Liver (tissue), 8 donors: ENCODE measurements at regions not wholly inside any gene's neighbourhood (a gene's known extent, or its start where the extent isn't known, plus 50 kb on each side); places are given as distances from the start of the nearest gene placed in this dataset.

Experiments
- DNase-seq: peaks from one replicate; pipeline ENCODE4 v3.0.0-alpha.2; 2017; ENCODE audit warnings: low spot score
- H3K27ac ChIP-seq, 2 donors: one replicate each; pipeline ENCODE4 v1.7.0; 2013; ENCODE audit warnings: inconsistent platforms in 2 of 2, low read length in 2 of 2, control low read depth in 1 of 2, low read depth in 1 of 2, mild to moderate bottlenecking in 1 of 2
- H3K27me3 ChIP-seq, 4 donors: one replicate each; pipeline versions ENCODE4 v1.6.1 to v1.7.0; 2013; ENCODE audit warnings: low read length in 3 of 4, inconsistent platforms in 1 of 4, mild to moderate bottlenecking in 1 of 4, moderate library complexity in 1 of 4; ENCODE audit not compliant: control insufficient read depth in 4 of 4, insufficient read depth in 4 of 4
- H3K36me3 ChIP-seq, 4 donors: one replicate each; pipeline versions ENCODE4 v1.6.1 to v1.7.0; 2013; ENCODE audit warnings: low read length in 3 of 4, mild to moderate bottlenecking in 3 of 4, low read depth in 1 of 4, moderate library complexity in 1 of 4; ENCODE audit not compliant: control insufficient read depth in 4 of 4, insufficient read depth in 3 of 4
- H3K4me1 ChIP-seq, 4 donors: one replicate each; pipeline versions ENCODE4 v1.6.1 to v1.7.0; 2013; ENCODE audit warnings: low read length in 3 of 4, mild to moderate bottlenecking in 3 of 4, moderate library complexity in 1 of 4; ENCODE audit not compliant: control insufficient read depth in 4 of 4, insufficient read depth in 4 of 4
- H3K4me3 ChIP-seq, 3 donors: one replicate each; pipeline versions ENCODE4 v1.6.1 to v1.7.0; 2013; ENCODE audit warnings: low read length in 3 of 3, control low read depth in 1 of 3, low read depth in 1 of 3, mild to moderate bottlenecking in 1 of 3
- H3K9ac ChIP-seq, 2 donors: one replicate each; pipeline ENCODE4 v1.7.0; 2013; ENCODE audit warnings: low read length in 2 of 2, mild to moderate bottlenecking in 2 of 2, moderate library complexity in 2 of 2, control low read depth in 1 of 2, low read depth in 1 of 2
- H3K9me3 ChIP-seq, 4 donors: one replicate each; pipeline versions ENCODE4 v1.6.1 to v1.7.0; 2013; ENCODE audit warnings: low read length in 3 of 4; ENCODE audit not compliant: control insufficient read depth in 4 of 4
- CTCF ChIP-seq: fragments of 150-350 bp; IDR thresholded peaks from 2 replicates; pipeline ENCODE4 v1.5.1; 2017; ENCODE audit warnings: improper control_type of control experiment, low read depth, low read length; ENCODE audit not compliant: missing input control
- FOXA2 ChIP-seq: IDR thresholded peaks from 2 replicates; pipeline ENCODE4 v1.6.1; 2016; ENCODE audit warnings: antibody characterized with exemption
- HNF4A ChIP-seq, 2 donors: conservative IDR thresholded peaks; 2 replicates each; pipeline ENCODE4 v1.6.1; 2016; ENCODE audit warnings: antibody characterized with exemption in 2 of 2, mild to moderate bottlenecking in 2 of 2
- HNF4G ChIP-seq: IDR thresholded peaks from 2 replicates; pipeline ENCODE4 v1.6.1; 2016; ENCODE audit warnings: antibody characterized with exemption
- JUND ChIP-seq, 2 donors: IDR thresholded peaks; 2 replicates each; pipeline ENCODE4 v1.6.1; 2016; ENCODE audit warnings: antibody characterized with exemption in 2 of 2
- MAX ChIP-seq: IDR thresholded peaks from 2 replicates; pipeline ENCODE4 v1.6.1; 2016; ENCODE audit warnings: antibody characterized with exemption
- NR2F2 ChIP-seq: IDR thresholded peaks from 2 replicates; pipeline ENCODE4 v1.6.1; 2016; ENCODE audit warnings: antibody characterized with exemption
- REST ChIP-seq: IDR thresholded peaks from 2 replicates; pipeline ENCODE4 v1.6.1; 2016; ENCODE audit warnings: antibody characterized with exemption, mild to moderate bottlenecking
- TAF1 ChIP-seq: conservative IDR thresholded peaks from 2 replicates; pipeline ENCODE4 v1.6.1; 2016; ENCODE audit warnings: antibody characterized with exemption, mild to moderate bottlenecking
- ZBTB33 ChIP-seq: IDR thresholded peaks from 2 replicates; pipeline ENCODE4 v1.6.1; 2016; ENCODE audit warnings: antibody characterized with exemption
- WGBS: extraction: QIAGEN DNeasy Blood & Tissue Kit; methylation state at CpG from one replicate; pipeline ENCODE4 v1.1.7; 2013; 5-methylcytosine and 5-hydroxymethylcytosine counted together
- donor health status: healthy.
- donor health status: healthy.
- donor health status: healthy.
- donor health status: healthy.
- donor health status: healthy.

GRCh38 chr5:96033116-96033515, 71.5 kb upstream of the ELL2 start (continued):
- TF ChIP-seq ZBTB33 (no peak), TAF1 (no peak)

GRCh38 chr5:96031811-96032261, 70.2 kb upstream of the ELL2 start:
- Histone ChIP-seq H3K4me3 (no peak overlapping the region), H3K9ac (no peak overlapping the region)
- 98% methylated on average over 1 of the region's 1 CpG for WGBS

GRCh38 chr5:96031180-96031579, 69.5 kb upstream of the ELL2 start:
- Histone ChIP-seq H3K4me1 (no peaks in the 10 kb centered on the region), H3K27ac (no peak overlapping the region), H3K9me3 (no peaks in the 10 kb centered on the region), H3K9ac (no peak overlapping the region), H3K27me3 (no peaks in the 10 kb centered on the region), H3K4me3 (no peak overlapping the region), H3K36me3 (no peaks in the 10 kb centered on the region)
- WGBS: 96% methylated on average over 2 of the region's 2 CpGs
- no peak for DNase-seq
- TF ChIP-seq REST (no peak), ZBTB33 (no peak), CTCF (no peak), NR2F2 (no peak), HNF4G (no peak), MAX (no peak), TAF1 (no peak), HNF4A (conservative IDR thresholded peaks at IDR 0.05) (no peak), FOXA2 (no peak)

More at GRCh38 chr5:96031811-96032261, 70.2 kb upstream of the ELL2 start:
- H3K9me3 ChIP-seq: no peaks in the 10 kb centered on the region
- no peaks in the 10 kb centered on the region for H3K27me3 ChIP-seq
- H3K27ac ChIP-seq: no peak overlapping the region
- H3K4me1 ChIP-seq: peaks cover 0 to 2% (median 0%) of the 10 kb centered on the region in 4 donors
- TF ChIP-seq JUND (IDR thresholded peaks at IDR 0.05) (no peak), REST (no peak), MAX (no peak)
- H3K36me3 ChIP-seq: no peaks in the 10 kb centered on the region
- DNase-seq: no peak
